ENCODE measurements at regions not wholly inside any gene's neighbourhood (a gene's known extent, or its start where the extent isn't known, plus 50 kb on each side); places are given as distances from the start of the nearest gene placed in this dataset.

- TF ChIP-seq CTCF (conservative IDR thresholded peaks at IDR 0.05; ENCODE audit: low read depth in 2 of 2) (no peak), EZH2 (IDR thresholded peaks at IDR 0.05; ENCODE audit: low read depth, unreplicated experiment) (no peak), REST (IDR thresholded peaks at IDR 0.05; ENCODE audit: unreplicated experiment) (no peak), POLR2AphosphoS5 (IDR thresholded peaks at IDR 0.05; ENCODE audit: low read depth) (no peak), ETS1 (IDR thresholded peaks at IDR 0.05) (no peak), EZH2phosphoT487 (IDR thresholded peaks at IDR 0.05; ENCODE audit: unreplicated experiment) (no peak), ZNF331 (CRISPR knock-in tag; IDR thresholded peaks at IDR 0.05; ENCODE audit: low read depth) (no peak), CREB1 (CRISPR knock-in tag; IDR thresholded peaks at IDR 0.05; ENCODE audit: low read depth) (no peak), JUNB (IDR thresholded peaks at IDR 0.05; ENCODE audit: unreplicated experiment) (no peak)
These were observed 297.8 kb downstream of the ZNF536 start for GRCh38 chr19:30670011-30670329.
